AG04450 (cell line): ENCODE measurements at regions not wholly inside any gene's neighbourhood (a gene's known extent, or its start where the extent isn't known, plus 50 kb on each side); places are given as distances from the start of the nearest gene placed in this dataset.

Experiments
- CTCF ChIA-PET: fragments of 300-600, 350-600 bp; formaldehyde crosslinking; extraction: SDS; loops from one replicate; lab custom pipeline; 2022; ENCODE audit warnings: antibody characterized with exemption, inconsistent platforms; lab: Charles Lee
- POLR2A ChIA-PET: fragments of 350-600 bp; formaldehyde crosslinking; extraction: SDS; loops from one replicate; lab custom pipeline; 2021; ENCODE audit warnings: antibody characterized with exemption, inconsistent platforms; lab: Yijun Ruan, JAX
- DNase-seq: peaks from one replicate; pipeline ENCODE4 v3.0.0-alpha.2; 2011; ENCODE audit warnings: low read depth, low spot score
- H3K27ac ChIP-seq: one replicate; pipeline ENCODE4 v1.5.1; 2012; ENCODE audit warnings: low read depth, low read length, control low read depth
- H3K27me3 ChIP-seq: one replicate; pipeline ENCODE4 v1.6.0; 2012; ENCODE audit warnings: low read length; ENCODE audit not compliant: control insufficient read depth, insufficient read depth
- H3K4me3 ChIP-seq: 2 replicates; pipeline ENCODE4 v1.5.1; 2011; ENCODE audit warnings: mild to moderate bottlenecking, low read depth, low read length, control low read depth
- H3K9me3 ChIP-seq: 2 replicates; pipeline ENCODE4 v1.5.1; 2012; ENCODE audit warnings: low read length; ENCODE audit not compliant: control insufficient read depth, insufficient read depth
- TF ChIP-seq, protein P1 (sequence below): IDR thresholded peaks from 2 replicates; pipeline ENCODE4 v1.5.1; 2011; ENCODE audit warnings: low read depth, low read length, control low read depth, inconsistent platforms

DNA sequence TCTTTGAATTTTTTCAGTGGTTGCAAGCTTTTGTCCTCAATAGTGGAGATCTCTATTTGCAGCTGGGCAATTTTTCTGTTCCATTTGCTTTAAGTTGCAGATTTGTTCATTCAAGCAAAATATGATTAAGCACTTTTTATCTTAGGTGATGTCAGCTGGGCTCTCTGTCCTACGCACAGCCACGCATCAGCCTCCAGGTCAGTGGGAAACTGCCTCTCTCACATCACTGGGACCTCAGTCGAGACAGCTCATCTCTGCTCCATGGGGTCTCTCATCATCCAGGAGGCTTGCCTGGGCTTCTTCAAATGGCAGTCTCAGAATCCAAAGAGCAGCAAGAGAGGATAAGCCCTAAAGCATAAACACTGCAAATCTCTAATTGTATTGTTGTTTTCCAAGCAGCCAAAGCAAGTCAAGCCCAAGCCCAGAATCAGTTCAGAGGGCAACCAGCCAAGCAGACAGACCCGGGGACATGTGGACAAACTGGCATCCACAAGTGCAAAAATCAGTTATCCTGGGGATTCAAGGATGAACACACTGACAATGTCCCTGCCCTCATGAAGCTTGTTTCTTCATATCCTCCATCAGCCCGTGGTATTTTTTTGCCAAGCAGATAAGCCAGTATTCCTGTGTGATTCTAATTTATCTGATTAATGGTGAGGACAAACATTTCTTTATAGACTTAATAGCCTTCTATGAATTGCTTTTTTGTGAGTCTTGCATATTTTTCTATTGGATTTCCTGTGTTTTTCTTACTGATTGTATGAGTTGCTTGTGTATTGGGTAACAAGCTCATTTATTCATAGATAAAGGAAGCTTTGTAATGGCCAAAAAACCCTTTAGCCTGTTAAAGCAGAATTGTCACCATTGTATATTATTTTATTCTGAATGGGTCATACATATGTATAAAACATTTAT is 262.5 kb downstream of the GXYLT1 start:
- H3K27me3 ChIP-seq, result no peaks in the 10 kb centered on the region
- DNase-seq, result no peak
- POLR2A ChIA-PET, result no interaction called here
- H3K27ac ChIP-seq, result no peak overlapping the region
- no peaks in the 10 kb centered on the region for H3K9me3 ChIP-seq
- TF ChIP-seq, protein P1, sequence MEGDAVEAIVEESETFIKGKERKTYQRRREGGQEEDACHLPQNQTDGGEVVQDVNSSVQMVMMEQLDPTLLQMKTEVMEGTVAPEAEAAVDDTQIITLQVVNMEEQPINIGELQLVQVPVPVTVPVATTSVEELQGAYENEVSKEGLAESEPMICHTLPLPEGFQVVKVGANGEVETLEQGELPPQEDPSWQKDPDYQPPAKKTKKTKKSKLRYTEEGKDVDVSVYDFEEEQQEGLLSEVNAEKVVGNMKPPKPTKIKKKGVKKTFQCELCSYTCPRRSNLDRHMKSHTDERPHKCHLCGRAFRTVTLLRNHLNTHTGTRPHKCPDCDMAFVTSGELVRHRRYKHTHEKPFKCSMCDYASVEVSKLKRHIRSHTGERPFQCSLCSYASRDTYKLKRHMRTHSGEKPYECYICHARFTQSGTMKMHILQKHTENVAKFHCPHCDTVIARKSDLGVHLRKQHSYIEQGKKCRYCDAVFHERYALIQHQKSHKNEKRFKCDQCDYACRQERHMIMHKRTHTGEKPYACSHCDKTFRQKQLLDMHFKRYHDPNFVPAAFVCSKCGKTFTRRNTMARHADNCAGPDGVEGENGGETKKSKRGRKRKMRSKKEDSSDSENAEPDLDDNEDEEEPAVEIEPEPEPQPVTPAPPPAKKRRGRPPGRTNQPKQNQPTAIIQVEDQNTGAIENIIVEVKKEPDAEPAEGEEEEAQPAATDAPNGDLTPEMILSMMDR, result no peak
- CTCF ChIA-PET, result no interaction called here
- no peak overlapping the region for H3K4me3 ChIP-seq

DNA sequence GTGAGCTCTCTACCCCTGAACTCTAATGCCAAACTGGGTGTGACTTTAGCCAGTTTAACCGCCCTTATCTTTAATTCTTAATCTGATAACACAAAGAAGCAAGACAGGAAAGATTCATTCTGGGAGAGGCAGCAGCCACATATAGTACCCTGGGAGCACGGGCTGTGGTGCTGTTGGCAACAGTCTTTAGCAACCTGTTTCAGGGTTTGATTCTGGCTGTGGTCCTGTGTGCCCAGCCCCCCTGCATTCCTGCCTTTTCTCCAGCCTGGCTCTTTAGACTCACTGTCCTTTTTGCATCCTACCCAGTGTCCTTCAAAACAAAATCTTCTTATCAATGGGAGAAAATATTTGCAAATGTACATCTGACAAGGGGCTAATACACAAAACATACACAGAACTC is 275.2 kb downstream of the GXYLT1 start:
- Histone ChIP-seq H3K27me3 (no peaks in the 10 kb centered on the region), H3K4me3 (no peak overlapping the region), H3K9me3 (no peaks in the 10 kb centered on the region), H3K27ac (no peak overlapping the region)
- CTCF ChIA-PET, result no interaction called here
- TF ChIP-seq, protein P1, result no peak
- DNase-seq, result no peak
- POLR2A ChIA-PET, result no interaction called here

DNA sequence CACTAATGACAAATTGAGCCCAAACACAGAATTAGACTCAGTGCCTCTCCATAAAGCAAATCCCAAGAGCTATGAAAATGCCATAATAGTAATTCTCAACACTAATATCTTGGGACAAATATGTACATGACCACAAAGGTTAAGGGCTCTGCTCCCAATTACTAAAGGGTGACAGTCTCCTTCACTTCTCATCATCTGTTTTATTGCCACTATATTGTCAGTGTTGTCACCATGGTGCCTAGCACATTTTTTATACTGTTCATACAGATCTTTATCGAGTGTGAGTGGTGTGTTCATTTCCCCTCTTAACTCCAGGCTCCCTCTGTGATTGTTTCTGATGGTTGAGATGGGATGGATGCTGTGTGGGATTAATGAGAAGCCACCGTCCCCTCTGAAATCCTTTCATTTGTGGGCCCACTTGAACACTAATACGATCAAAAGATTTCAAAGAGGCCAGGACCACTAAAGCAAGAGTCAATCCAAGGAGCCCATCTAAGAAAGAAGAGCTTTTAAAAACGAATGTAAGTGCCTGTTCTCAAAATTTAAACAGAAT is 277.7 kb downstream of the GXYLT1 start:
- Histone ChIP-seq H3K4me3 (no peak overlapping the region), H3K27ac (no peak overlapping the region), H3K27me3 (no peaks in the 10 kb centered on the region), H3K9me3 (no peaks in the 10 kb centered on the region)
- DNase-seq, result no peak
- POLR2A ChIA-PET, result no interaction called here
- TF ChIP-seq, protein P1, result no peak
- CTCF ChIA-PET, result interaction anchor here (0.6 kb wide), 1 partner anchor 217 kb away, joined by 3 read pairs; no protein-coding TSS in a partner anchor

DNA sequence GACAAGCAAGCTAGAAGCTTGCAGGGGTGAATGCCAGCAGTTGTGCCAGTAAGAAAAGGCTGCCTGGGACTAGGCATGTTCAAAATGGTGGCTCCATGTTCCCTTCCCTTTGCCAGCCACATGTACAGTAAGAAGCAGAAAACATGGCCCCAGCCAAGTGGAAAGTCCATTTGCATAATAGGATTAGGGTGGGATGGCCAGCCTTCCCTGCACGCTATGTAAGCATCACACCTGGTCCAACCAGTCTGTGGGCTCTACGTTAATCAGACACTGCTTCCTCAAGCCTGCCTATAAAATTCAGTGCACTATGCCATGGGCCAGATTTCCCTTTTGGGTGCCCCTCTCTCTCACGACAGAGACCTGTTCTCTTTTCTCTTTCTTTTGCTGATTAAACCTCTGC is 288.4 kb downstream of the GXYLT1 start:
- Histone ChIP-seq H3K9me3 (no peaks in the 10 kb centered on the region), H3K27ac (no peak overlapping the region), H3K4me3 (no peak overlapping the region), H3K27me3 (no peaks in the 10 kb centered on the region)
- ChIA-PET CTCF (no interaction called here), POLR2A (no interaction called here)
- DNase-seq, result no peak
- TF ChIP-seq, protein P1, result no peak

DNA sequence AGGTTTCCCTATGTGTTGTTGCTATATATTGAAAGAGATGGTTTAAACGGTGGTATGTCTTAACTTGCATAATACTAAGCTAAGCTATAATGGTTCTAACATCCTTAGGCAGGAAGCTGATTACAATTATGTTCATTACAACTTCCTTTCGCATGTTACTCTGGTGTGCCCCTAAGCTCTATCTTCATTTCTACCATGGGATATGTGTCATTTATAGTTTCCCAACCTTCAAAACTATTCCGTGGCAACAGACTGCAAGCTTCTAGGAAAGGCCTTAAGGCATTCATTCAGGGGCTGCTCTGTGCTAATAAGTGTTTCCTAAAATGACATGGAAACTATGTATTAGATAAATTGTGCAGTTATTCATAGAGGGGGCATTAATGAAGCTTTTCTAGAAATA is 294.6 kb downstream of the GXYLT1 start:
- TF ChIP-seq, protein P1, result no peak
- no peak for DNase-seq
- no peak overlapping the region for H3K4me3 ChIP-seq
- H3K27ac ChIP-seq, result no peak overlapping the region
- H3K9me3 ChIP-seq, result no peaks in the 10 kb centered on the region
- CTCF ChIA-PET, result no interaction called here
- POLR2A ChIA-PET, result no interaction called here
- H3K27me3 ChIP-seq, result no peaks in the 10 kb centered on the region
